OCI-LY3 (cell line): ENCODE measurements at regions not wholly inside any gene's neighbourhood (a gene's known extent, or its start where the extent isn't known, plus 50 kb on each side); places are given as distances from the start of the nearest gene placed in this dataset.

ENCODE experiments used
- H2AFZ ChIP-seq: fragments of 200-600, 300-600 bp; shearing (Covaris generic); 2 replicates; pipeline ENCODE4 v1.6.0; 2014; ENCODE audit warnings: antibody characterized with exemption, low read depth, low read length
- H3K27ac ChIP-seq: fragments of 200-600, 300-600 bp; sonication (generic); 2 replicates; pipeline ENCODE4 v1.5.1; 2014; ENCODE audit warnings: mild to moderate bottlenecking, low read length, moderate library complexity, mixed read lengths
- H3K27me3 ChIP-seq: fragments of 200-600, 300-600 bp; sonication (generic); 2 replicates; pipeline ENCODE4 v1.6.1; 2014; ENCODE audit warnings: low read depth, low read length, mixed read lengths
- H3K36me3 ChIP-seq: fragments of 200-600, 300-600 bp; sonication (generic); replicated peaks from 2 replicates; pipeline ENCODE3; 2014; ENCODE audit warnings: low read depth, low read length, mixed read lengths
- H3K4me1 ChIP-seq: fragments of 300-600, 200-600 bp; sonication (generic); 2 replicates; pipeline ENCODE4 v1.6.1; 2014; ENCODE audit warnings: low read length, mixed read lengths
- H3K4me2 ChIP-seq: fragments of 200-600, 300-600 bp; sonication (generic); 2 replicates; pipeline ENCODE4 v1.6.1; 2014; ENCODE audit warnings: low read length, mixed read lengths
- H3K4me3 ChIP-seq: fragments of 300-600, 200-600 bp; sonication (generic); 2 replicates; pipeline ENCODE4 v1.5.1; 2014; ENCODE audit warnings: antibody characterized with exemption, mild to moderate bottlenecking, low read length, moderate library complexity
- H3K79me2 ChIP-seq: fragments of 300-600, 200-600 bp; shearing (Covaris generic); 2 replicates; pipeline ENCODE4 v1.6.1; 2014; ENCODE audit warnings: mild to moderate bottlenecking, low read length, mixed read lengths
- H3K9ac ChIP-seq: fragments of 300-600, 200-600 bp; shearing (Covaris generic); 2 replicates; pipeline ENCODE4 v1.6.0; 2014; ENCODE audit warnings: mild to moderate bottlenecking, low read length, moderate library complexity
- H3K9me3 ChIP-seq: fragments of 200-600, 300-600 bp; shearing (Covaris generic); 2 replicates; pipeline ENCODE4 v1.6.1; 2014; ENCODE audit warnings: low read length, mixed read lengths; ENCODE audit not compliant: insufficient read depth
- H4K20me1 ChIP-seq: fragments of 200-600, 300-600 bp; sonication (generic); 2 replicates; pipeline ENCODE4 v1.6.1; 2016; ENCODE audit warnings: low read length, mixed read lengths; ENCODE audit not compliant: insufficient read depth
- CTCF ChIP-seq: fragments of 200-600, 300-600 bp; sonication (generic); IDR thresholded peaks from 2 replicates; pipeline ENCODE4 v1.5.1; 2014; ENCODE audit warnings: antibody characterized with exemption, low read length, low read depth
- EZH2phosphoT487 ChIP-seq: fragments of 200-600 bp; shearing (Covaris generic); IDR thresholded peaks from 2 replicates; pipeline ENCODE4 v1.6.1; 2018; ENCODE audit warnings: antibody characterized with exemption, mixed run types, low read depth

- Histone ChIP-seq H3K27me3 (no peaks in the 10 kb centered on the region), H3K4me2 (no peak overlapping the region), H3K4me3 (no peak overlapping the region), H3K27ac (no peak overlapping the region), H2AFZ (no peak overlapping the region), H4K20me1 (no peaks in the 10 kb centered on the region), H3K79me2 (no peaks in the 10 kb centered on the region), H3K9ac (no peak overlapping the region), H3K9me3 (no peaks in the 10 kb centered on the region), H3K4me1 (no peaks in the 10 kb centered on the region), H3K36me3 (no peaks in the 10 kb centered on the region)
- no peak for TF ChIP-seq EZH2phosphoT487
- TF ChIP-seq CTCF, result no peak
Measured at GRCh38 chr5:124403281-124403680, 343.2 kb downstream of the ZNF608 start.

- H2AFZ ChIP-seq, result no peak overlapping the region
- H3K79me2 ChIP-seq, result no peaks in the 10 kb centered on the region
- no peak overlapping the region for H3K4me2 ChIP-seq
- H3K27me3 ChIP-seq, result no peaks in the 10 kb centered on the region
- no peak overlapping the region for H3K4me3 ChIP-seq
- no peak overlapping the region for H3K9ac ChIP-seq
- no peaks in the 10 kb centered on the region for H3K9me3 ChIP-seq
- H3K27ac ChIP-seq, result no peak overlapping the region
- H3K36me3 ChIP-seq, result no peaks in the 10 kb centered on the region
- TF ChIP-seq EZH2phosphoT487 (no peak), CTCF (no peak)
- no peaks in the 10 kb centered on the region for H4K20me1 ChIP-seq
- H3K4me1 ChIP-seq, result no peaks in the 10 kb centered on the region
Measured at GRCh38 chr5:124402144-124402581, 344.3 kb downstream of the ZNF608 start.

- Histone ChIP-seq H4K20me1 (no peaks in the 10 kb centered on the region), H2AFZ (no peak overlapping the region), H3K4me1 (no peaks in the 10 kb centered on the region), H3K36me3 (no peaks in the 10 kb centered on the region), H3K9me3 (no peaks in the 10 kb centered on the region), H3K4me3 (no peak overlapping the region), H3K79me2 (no peaks in the 10 kb centered on the region), H3K27ac (no peak overlapping the region), H3K4me2 (no peak overlapping the region), H3K9ac (no peak overlapping the region), H3K27me3 (no peaks in the 10 kb centered on the region)
- TF ChIP-seq EZH2phosphoT487 (no peak), CTCF (no peak)
Measured at GRCh38 chr5:124401476-124402143, 344.8 kb downstream of the ZNF608 start.

- Histone ChIP-seq H3K79me2 (no peaks in the 10 kb centered on the region), H2AFZ (no peak overlapping the region), H3K27ac (no peak overlapping the region), H4K20me1 (no peaks in the 10 kb centered on the region), H3K4me1 (no peaks in the 10 kb centered on the region), H3K27me3 (no peaks in the 10 kb centered on the region), H3K36me3 (no peaks in the 10 kb centered on the region), H3K9ac (no peak overlapping the region), H3K4me3 (no peak overlapping the region), H3K4me2 (no peak overlapping the region), H3K9me3 (no peaks in the 10 kb centered on the region)
- no peak for TF ChIP-seq EZH2phosphoT487
- no peak for TF ChIP-seq CTCF
Measured at GRCh38 chr5:124399426-124399961, 346.9 kb downstream of the ZNF608 start.
